Muscle of leg (tissue), 3 donors: ENCODE measurements at regions not wholly inside any gene's neighbourhood (a gene's known extent, or its start where the extent isn't known, plus 50 kb on each side); places are given as distances from the start of the nearest gene placed in this dataset.

Experiments used
- DNase-seq: peaks from one replicate; pipeline ENCODE4 v3.0.0; 2013
- H3K27ac ChIP-seq: one replicate; pipeline ENCODE4 v1.5.1; 2013; ENCODE audit warnings: mild to moderate bottlenecking, low read length, control low read depth
- H3K27me3 ChIP-seq: one replicate; pipeline ENCODE4 v1.6.1; 2013; ENCODE audit warnings: low read length; ENCODE audit not compliant: control insufficient read depth, insufficient read depth
- H3K36me3 ChIP-seq: one replicate; pipeline ENCODE4 v1.6.1; 2013; ENCODE audit warnings: low read length; ENCODE audit not compliant: control insufficient read depth, insufficient read depth
- H3K4me1 ChIP-seq: one replicate; pipeline ENCODE4 v1.6.1; 2013; ENCODE audit warnings: low read length; ENCODE audit not compliant: control insufficient read depth, insufficient read depth
- H3K4me3 ChIP-seq: one replicate; pipeline ENCODE4 v1.5.1; 2013; ENCODE audit warnings: low read length, control low read depth
- H3K9me3 ChIP-seq: replicated peaks from 2 replicates; pipeline ENCODE4 v1.6.1; 2013; ENCODE audit warnings: low read depth, low read length; ENCODE audit not compliant: control insufficient read depth
- WGBS: methylation state at CpG from one replicate; pipeline ENCODE4 v1.1.5; 2013; ENCODE audit warnings: missing lambda C conversion rate; ENCODE audit not compliant: insufficient coverage; 5-methylcytosine and 5-hydroxymethylcytosine counted together

DNA sequence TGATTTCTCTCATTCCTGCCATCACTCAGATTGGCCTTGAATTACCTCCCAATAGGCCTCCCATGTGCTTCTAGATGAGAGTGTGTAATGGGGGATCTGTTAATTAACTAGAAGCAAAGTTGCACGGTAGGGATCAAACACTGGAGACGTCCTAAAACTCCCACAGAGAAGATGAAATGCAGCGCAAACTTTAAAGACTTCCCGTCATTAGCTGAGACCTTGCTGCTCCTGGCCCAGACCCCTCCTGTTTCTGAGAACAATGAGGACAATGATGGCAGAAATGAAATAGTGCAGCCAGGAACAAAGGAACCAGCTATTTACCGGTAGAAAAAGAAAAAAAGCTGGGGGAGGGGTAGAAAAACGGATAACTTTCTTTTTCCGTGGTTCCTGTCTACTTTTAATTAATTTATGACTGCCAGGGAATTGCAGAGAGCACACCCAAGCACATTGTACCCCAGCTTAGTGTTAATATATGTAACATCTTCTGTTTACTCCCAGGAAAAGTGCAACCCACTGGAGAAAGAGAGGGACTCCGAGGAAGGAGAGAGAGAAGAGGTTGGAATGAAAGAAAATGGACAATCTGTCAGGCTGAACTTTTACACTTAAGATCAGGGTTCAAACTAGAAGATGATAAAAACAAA is 280.7 kb upstream of the SOX5 start:
- Histone ChIP-seq H3K9me3 (no peaks in the 10 kb centered on the region), H3K27ac (no peak overlapping the region), H3K4me1 (no peaks in the 10 kb centered on the region), H3K4me3 (no peak overlapping the region), H3K36me3 (no peaks in the 10 kb centered on the region), H3K27me3 (no peaks in the 10 kb centered on the region)
- 0% methylated on average over 1 of the region's 8 CpGs for WGBS
- no peak for DNase-seq

DNA sequence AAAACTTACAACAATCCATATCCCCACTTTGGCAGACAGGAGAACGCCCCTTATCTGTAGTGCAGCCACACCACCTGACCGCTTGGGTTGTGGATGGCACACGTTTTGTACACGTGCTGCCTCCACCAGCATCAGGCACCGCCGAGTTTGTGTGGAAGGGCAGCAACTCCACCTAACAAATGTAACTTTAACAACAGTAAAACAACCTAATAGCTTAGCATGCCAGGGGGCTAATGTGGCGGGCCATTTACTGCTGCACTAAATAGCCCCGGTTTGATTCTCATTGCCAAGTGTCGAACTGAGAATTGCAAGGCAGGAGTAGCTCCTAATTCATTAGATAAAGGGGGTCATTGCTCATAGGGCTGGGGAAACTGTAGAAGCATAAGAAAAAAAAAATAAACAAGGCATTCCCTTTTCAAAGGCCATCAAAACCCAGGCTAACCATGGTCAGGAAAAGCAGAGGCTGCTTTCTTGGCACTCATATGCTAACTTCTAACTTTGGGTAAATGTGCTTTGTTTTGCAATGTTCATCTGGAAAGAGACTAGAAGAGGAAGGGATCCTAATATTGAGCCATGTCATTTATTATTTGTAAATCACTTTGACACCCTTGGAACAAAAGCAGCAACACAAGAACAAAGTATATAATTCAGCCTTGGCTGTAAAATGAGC is 279.7 kb upstream of the SOX5 start:
- Histone ChIP-seq H3K27me3 (no peaks in the 10 kb centered on the region), H3K4me3 (no peak overlapping the region), H3K4me1 (no peaks in the 10 kb centered on the region), H3K27ac (no peak overlapping the region), H3K9me3 (no peaks in the 10 kb centered on the region), H3K36me3 (no peaks in the 10 kb centered on the region)
- DNase-seq: no peak
- 57% methylated on average over 6 of the region's 9 CpGs for WGBS

DNA sequence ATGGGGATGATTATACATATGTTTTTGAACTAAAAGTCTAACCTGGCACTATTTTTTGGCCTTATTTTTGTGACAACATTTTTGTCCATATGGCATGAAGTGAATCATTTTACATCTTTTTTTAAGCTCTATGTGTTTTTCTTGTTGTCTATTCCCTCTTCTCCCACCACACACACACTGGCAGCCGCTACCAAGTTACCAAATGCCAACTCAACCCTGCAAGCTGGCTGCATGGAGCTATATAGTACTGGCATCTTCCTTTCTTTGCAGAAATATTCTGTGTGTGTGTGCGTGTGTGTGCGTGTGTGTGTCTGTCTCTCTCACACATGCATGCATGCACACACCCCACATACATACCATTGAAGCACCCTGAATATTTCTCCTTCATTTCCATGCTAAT is 278.9 kb upstream of the SOX5 start:
- H3K27me3 ChIP-seq: no peaks in the 10 kb centered on the region
- DNase-seq: no peak
- H3K4me1 ChIP-seq: no peaks in the 10 kb centered on the region
- no CpG with 5 or more reads among the region's 3 CpGs for WGBS
- no peak overlapping the region for H3K27ac ChIP-seq
- H3K9me3 ChIP-seq: no peaks in the 10 kb centered on the region
- no peaks in the 10 kb centered on the region for H3K36me3 ChIP-seq
- H3K4me3 ChIP-seq: no peak overlapping the region

DNA sequence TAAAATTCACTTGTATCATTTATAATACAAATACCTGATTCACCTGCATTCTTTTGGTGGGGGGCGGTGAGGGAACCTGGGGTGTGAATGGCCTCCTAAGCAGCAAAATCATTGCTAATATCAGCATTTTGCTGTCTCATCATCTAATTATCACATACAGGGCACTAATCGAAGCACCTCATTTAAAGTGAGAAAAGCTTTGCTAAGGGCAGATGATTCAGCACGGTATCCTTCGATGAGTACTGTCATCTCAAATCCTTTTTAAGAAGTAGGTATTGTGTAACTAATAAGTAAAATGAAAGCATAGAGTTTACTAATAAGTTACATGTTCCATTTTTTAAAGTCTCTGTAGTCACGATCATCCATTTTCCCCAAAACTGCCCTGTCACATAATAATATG is 278.1 kb upstream of the SOX5 start:
- WGBS: no CpG with 5 or more reads among the region's 5 CpGs
- Histone ChIP-seq H3K9me3 (no peaks in the 10 kb centered on the region), H3K4me1 (no peaks in the 10 kb centered on the region), H3K27ac (no peak overlapping the region), H3K36me3 (no peaks in the 10 kb centered on the region), H3K27me3 (no peaks in the 10 kb centered on the region), H3K4me3 (no peak overlapping the region)
- no peak for DNase-seq

DNA sequence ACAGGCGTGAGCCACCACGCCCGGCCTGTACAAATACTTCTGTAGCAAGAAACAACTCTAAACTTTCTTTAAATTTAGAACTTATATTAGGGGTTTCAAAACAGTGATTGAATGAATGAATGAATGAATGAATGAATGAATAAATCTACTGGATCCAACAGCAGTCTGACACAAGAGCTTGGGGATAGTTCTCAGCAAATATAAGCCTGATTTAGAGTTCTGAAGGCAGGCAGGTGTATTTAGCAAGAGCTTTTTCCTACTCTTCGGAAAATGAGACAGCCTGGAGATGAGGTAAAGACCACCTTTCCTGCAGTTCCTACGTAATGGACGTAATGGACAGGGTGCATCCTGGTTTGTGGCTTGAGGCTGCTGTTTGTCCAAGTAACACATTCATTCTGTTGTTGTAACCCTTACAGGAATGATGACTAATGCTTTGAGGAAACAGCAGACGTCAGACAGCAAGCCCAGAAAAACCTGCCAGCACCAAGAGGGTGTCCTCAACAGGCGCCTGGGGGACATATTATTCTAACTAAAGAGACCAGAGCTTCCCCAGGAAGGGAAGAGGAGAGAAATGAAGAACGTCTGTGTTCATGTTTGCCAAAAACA is 277.4 kb upstream of the SOX5 start:
- WGBS: 93% methylated on average over 2 of the region's 9 CpGs
- Histone ChIP-seq H3K36me3 (no peaks in the 10 kb centered on the region), H3K9me3 (no peaks in the 10 kb centered on the region), H3K4me3 (no peak overlapping the region), H3K4me1 (no peaks in the 10 kb centered on the region), H3K27me3 (no peaks in the 10 kb centered on the region), H3K27ac (no peak overlapping the region)
- DNase-seq: no peak

DNA sequence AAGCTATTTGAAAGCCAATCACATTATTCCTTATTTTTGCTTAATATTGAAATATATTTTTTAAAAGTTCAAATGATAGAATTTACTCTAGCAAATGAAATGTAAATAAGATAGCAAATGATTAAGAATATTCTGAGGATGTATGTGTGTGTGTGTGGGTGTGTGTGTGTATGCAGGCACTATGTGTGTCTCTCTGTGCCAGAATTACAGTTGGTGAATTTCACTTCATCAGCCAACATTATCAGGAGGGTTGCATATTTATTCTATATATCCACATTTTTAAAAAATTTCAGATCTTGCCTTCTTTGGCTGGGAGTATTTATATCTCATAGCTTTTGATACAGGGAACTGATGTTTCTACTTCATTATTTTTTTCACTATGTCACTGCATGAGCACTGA is 274.9 kb upstream of the SOX5 start:
- no peak for DNase-seq
- Histone ChIP-seq H3K27me3 (no peaks in the 10 kb centered on the region), H3K27ac (no peak overlapping the region), H3K36me3 (no peaks in the 10 kb centered on the region), H3K4me1 (no peaks in the 10 kb centered on the region), H3K4me3 (no peak overlapping the region), H3K9me3 (no peaks in the 10 kb centered on the region)

DNA sequence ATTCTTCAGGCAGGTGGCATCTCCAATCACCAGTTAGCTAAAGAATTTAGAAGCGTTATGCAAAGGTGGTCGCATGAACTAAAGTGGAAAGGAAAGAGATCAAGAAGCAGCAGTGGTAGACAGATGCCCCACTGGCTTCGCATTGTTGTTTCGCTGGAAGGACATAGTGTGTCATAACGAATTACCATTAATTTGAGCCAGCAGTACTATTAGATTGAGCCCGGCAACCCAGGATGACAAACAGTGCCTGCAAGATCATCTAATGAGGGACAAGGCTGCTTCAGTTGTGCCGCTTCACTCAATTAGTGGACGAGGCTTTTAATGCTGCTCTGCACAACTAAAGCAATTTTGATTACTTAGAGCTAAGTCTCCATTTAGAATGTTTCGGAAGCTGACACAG is 274.5 kb upstream of the SOX5 start:
- no peaks in the 10 kb centered on the region for H3K4me1 ChIP-seq
- no peak overlapping the region for H3K27ac ChIP-seq
- DNase-seq: no peak
- no peak overlapping the region for H3K4me3 ChIP-seq
- WGBS: 91% methylated on average over 7 of the region's 9 CpGs
- no peaks in the 10 kb centered on the region for H3K9me3 ChIP-seq
- no peaks in the 10 kb centered on the region for H3K27me3 ChIP-seq
- H3K36me3 ChIP-seq: no peaks in the 10 kb centered on the region

DNA sequence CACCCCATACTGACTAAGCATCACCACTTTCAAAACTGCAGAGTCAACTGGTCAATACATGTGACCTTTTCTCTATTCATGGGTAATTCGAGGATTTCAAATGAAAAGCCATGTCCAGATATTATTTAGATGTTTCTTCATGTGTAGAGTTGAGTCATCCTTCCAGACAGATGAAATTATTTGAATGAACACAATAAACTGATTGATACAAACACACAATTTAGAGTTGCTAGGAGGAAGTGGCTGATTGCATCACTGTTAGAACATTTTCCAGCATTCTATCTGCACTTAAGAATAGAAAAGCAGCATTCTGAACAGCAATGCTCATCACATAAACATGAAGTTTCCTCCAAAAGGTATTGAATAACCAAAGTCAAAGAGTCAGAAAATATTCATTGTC is 273.5 kb upstream of the SOX5 start:
- no peak overlapping the region for H3K4me3 ChIP-seq
- WGBS: no CpG with 5 or more reads among the region's 1 CpG
- H3K27ac ChIP-seq: no peak overlapping the region
- no peaks in the 10 kb centered on the region for H3K4me1 ChIP-seq
- H3K36me3 ChIP-seq: no peaks in the 10 kb centered on the region
- DNase-seq: no peak
- H3K27me3 ChIP-seq: no peaks in the 10 kb centered on the region
- no peaks in the 10 kb centered on the region for H3K9me3 ChIP-seq

DNA sequence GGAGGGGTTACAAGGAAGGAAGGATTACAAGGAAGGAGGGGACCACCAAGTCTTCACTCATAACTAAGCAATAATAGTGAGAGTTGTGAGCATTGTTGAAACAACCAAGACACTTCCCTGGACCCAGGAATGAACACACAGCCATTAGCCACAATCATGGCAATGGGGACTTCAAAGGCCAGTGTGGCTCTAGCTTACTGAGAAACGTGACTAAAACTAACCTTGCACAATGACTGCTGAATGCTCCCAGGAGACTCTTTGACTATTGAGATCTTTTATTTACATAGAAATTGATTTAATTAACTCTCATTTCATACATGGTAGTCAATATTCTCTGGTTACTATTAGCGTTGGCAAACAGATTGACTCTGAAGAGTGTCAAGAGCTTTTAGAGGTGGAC is 263.0 kb upstream of the SOX5 start:
- WGBS: no CpG with 5 or more reads among the region's 2 CpGs
- H3K36me3 ChIP-seq: no peaks in the 10 kb centered on the region
- no peak for DNase-seq
- no peaks in the 10 kb centered on the region for H3K9me3 ChIP-seq
- no peaks in the 10 kb centered on the region for H3K27me3 ChIP-seq
- H3K27ac ChIP-seq: no peak overlapping the region
- H3K4me1 ChIP-seq: no peaks in the 10 kb centered on the region
- H3K4me3 ChIP-seq: no peak overlapping the region

DNA sequence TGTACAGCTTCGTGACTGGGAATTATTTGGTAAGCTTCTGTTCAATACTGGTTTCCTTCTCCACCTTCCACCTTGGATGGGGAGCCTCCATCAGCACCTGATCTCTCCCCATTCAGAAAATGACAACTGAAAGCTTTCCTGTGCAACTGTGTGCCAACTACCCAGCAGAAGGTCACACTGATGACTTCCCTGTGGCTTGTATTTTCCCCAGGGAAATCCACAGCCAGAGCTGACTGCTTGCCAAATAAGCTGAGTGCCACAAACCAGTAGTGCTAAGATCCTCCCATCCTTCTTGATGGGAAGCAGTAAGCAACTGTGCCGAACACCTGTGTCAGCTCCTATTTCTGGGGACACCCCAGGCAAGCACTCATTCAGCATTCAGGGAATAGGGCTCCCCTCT is 257.2 kb upstream of the SOX5 start:
- WGBS: no CpG with 5 or more reads among the region's 2 CpGs
- Histone ChIP-seq H3K4me1 (no peaks in the 10 kb centered on the region), H3K4me3 (no peak overlapping the region), H3K36me3 (no peaks in the 10 kb centered on the region), H3K27ac (no peak overlapping the region), H3K27me3 (no peaks in the 10 kb centered on the region), H3K9me3 (no peaks in the 10 kb centered on the region)
- DNase-seq: no peak
